ENCODE measurements at regions not wholly inside any gene's neighbourhood (a gene's known extent, or its start where the extent isn't known, plus 50 kb on each side); places are given as distances from the start of the nearest gene placed in this dataset.

GRCh38 chr13:59301174-59301567 is 862.6 kb downstream of the DIAPH3 start:
- no peaks in the 10 kb centered on the region for H3K9me3 ChIP-seq (ENCODE audit: control insufficient read depth in 4 of 4, low read length in 3 of 4)
- 50% methylated on average over 2 of the region's 2 CpGs for WGBS
- H3K4me3 ChIP-seq (ENCODE audit: low read depth in 1 of 3, low read length in 3 of 3) = no peak overlapping the region
- H3K27ac ChIP-seq (ENCODE audit: low read depth in 1 of 2, low read length in 2 of 2) = no peak overlapping the region
- H3K9ac ChIP-seq (ENCODE audit: low read depth in 1 of 2, low read length in 2 of 2) = no peak overlapping the region
- DNase-seq (ENCODE audit: low spot score) = no peak
- no peaks in the 10 kb centered on the region for H3K4me1 ChIP-seq (ENCODE audit: control insufficient read depth in 4 of 4, insufficient read depth in 4 of 4, low read length in 3 of 4)
- no peaks in the 10 kb centered on the region for H3K36me3 ChIP-seq (ENCODE audit: control insufficient read depth in 4 of 4, insufficient read depth in 3 of 4, low read depth in 1 of 4, low read length in 3 of 4)
- no peaks in the 10 kb centered on the region for H3K27me3 ChIP-seq (ENCODE audit: control insufficient read depth in 4 of 4, insufficient read depth in 4 of 4, low read length in 3 of 4)
- no peak for TF ChIP-seq FOXA1 (IDR thresholded peaks at IDR 0.05)
- TF ChIP-seq RXRA (IDR thresholded peaks at IDR 0.05) = no peak
- TF ChIP-seq GABPA (IDR thresholded peaks at IDR 0.05 in 1 of 2, conservative IDR thresholded peaks at IDR 0.05 in 1 of 2) = no peak
- TF ChIP-seq EGR1 (IDR thresholded peaks at IDR 0.05; ENCODE audit: low read depth in 2 of 2) = no peak
- TF ChIP-seq CTCF (IDR thresholded peaks at IDR 0.05; ENCODE audit: low read depth, low read length, missing input control) = no peak
- TF ChIP-seq FOXA2 (IDR thresholded peaks at IDR 0.05) = no peak
- TF ChIP-seq HNF4G (IDR thresholded peaks at IDR 0.05) = no peak
- no peak for TF ChIP-seq SP1 (IDR thresholded peaks at IDR 0.05)
- TF ChIP-seq HNF4A (conservative IDR thresholded peaks at IDR 0.05) = no peak
- TF ChIP-seq ATF3 (IDR thresholded peaks at IDR 0.05) = no peak
- TF ChIP-seq RAD21 (IDR thresholded peaks at IDR 0.05) = no peak
- no peak for TF ChIP-seq YY1 (IDR thresholded peaks at IDR 0.05)

GRCh38 chr13:59303433-59303832 is 860.3 kb downstream of the DIAPH3 start:
- no peak for DNase-seq (ENCODE audit: low spot score)
- TF ChIP-seq ATF3 (IDR thresholded peaks at IDR 0.05) (no peak), TAF1 (conservative IDR thresholded peaks at IDR 0.05) (no peak), YY1 (IDR thresholded peaks at IDR 0.05) (no peak), GABPA (IDR thresholded peaks at IDR 0.05 in 1 of 2, conservative IDR thresholded peaks at IDR 0.05 in 1 of 2) (no peak), RAD21 (IDR thresholded peaks at IDR 0.05) (no peak), ZBTB33 (IDR thresholded peaks at IDR 0.05) (no peak), FOXA1 (IDR thresholded peaks at IDR 0.05) (no peak), HNF4G (IDR thresholded peaks at IDR 0.05) (no peak), JUND (IDR thresholded peaks at IDR 0.05) (no peak), EGR1 (IDR thresholded peaks at IDR 0.05; ENCODE audit: low read depth in 2 of 2) (no peak), MAX (IDR thresholded peaks at IDR 0.05) (no peak), HNF4A (conservative IDR thresholded peaks at IDR 0.05) (no peak), FOXA2 (IDR thresholded peaks at IDR 0.05) (no peak), RXRA (IDR thresholded peaks at IDR 0.05) (no peak), CTCF (IDR thresholded peaks at IDR 0.05; ENCODE audit: low read depth, low read length, missing input control) (no peak), REST (IDR thresholded peaks at IDR 0.05) (no peak), SP1 (IDR thresholded peaks at IDR 0.05) (no peak)
- Histone ChIP-seq H3K27me3 (ENCODE audit: control insufficient read depth in 4 of 4, insufficient read depth in 4 of 4, low read length in 3 of 4) (no peaks in the 10 kb centered on the region), H3K36me3 (ENCODE audit: control insufficient read depth in 4 of 4, insufficient read depth in 3 of 4, low read depth in 1 of 4, low read length in 3 of 4) (no peaks in the 10 kb centered on the region), H3K4me3 (ENCODE audit: low read depth in 1 of 3, low read length in 3 of 3) (no peak overlapping the region), H3K9me3 (ENCODE audit: control insufficient read depth in 4 of 4, low read length in 3 of 4) (no peaks in the 10 kb centered on the region), H3K9ac (ENCODE audit: low read depth in 1 of 2, low read length in 2 of 2) (no peak overlapping the region), H3K4me1 (ENCODE audit: control insufficient read depth in 4 of 4, insufficient read depth in 4 of 4, low read length in 3 of 4) (no peaks in the 10 kb centered on the region), H3K27ac (ENCODE audit: low read depth in 1 of 2, low read length in 2 of 2) (no peak overlapping the region)
